ENCODE measurements at regions not wholly inside any gene's neighbourhood (a gene's known extent, or its start where the extent isn't known, plus 50 kb on each side); places are given as distances from the start of the nearest gene placed in this dataset.

GRCh38 chr10:69703766-69704630, 74.0 kb downstream of the FAM241B start:
- Histone ChIP-seq H3K9me3 (ENCODE audit: control insufficient read depth, low read length) (no peaks in the 10 kb centered on the region), H3K27me3 (ENCODE audit: control insufficient read depth, insufficient read depth, low read length) (no peaks in the 10 kb centered on the region), H3K4me3 (ENCODE audit: low read length) (no peak overlapping the region), H3K4me1 (ENCODE audit: control insufficient read depth, insufficient read depth, low read length) (no peaks in the 10 kb centered on the region), H3K36me3 (ENCODE audit: control insufficient read depth, insufficient read depth, low read length) (no peaks in the 10 kb centered on the region), H3K9ac (ENCODE audit: low read length) (no peak overlapping the region)

GRCh38 chr10:69709366-69709941, 79.4 kb downstream of the FAM241B start:
- Histone ChIP-seq H3K9me3 (ENCODE audit: control insufficient read depth, low read length) (no peaks in the 10 kb centered on the region), H3K9ac (ENCODE audit: low read length) (no peak overlapping the region), H3K4me1 (ENCODE audit: control insufficient read depth, insufficient read depth, low read length) (no peaks in the 10 kb centered on the region)

GRCh38 chr10:69710008-69710888, 80.2 kb downstream of the FAM241B start:
- H3K4me1 ChIP-seq (ENCODE audit: control insufficient read depth, insufficient read depth, low read length): no peaks in the 10 kb centered on the region
- no peak overlapping the region for H3K9ac ChIP-seq (ENCODE audit: low read length)
- H3K27me3 ChIP-seq (ENCODE audit: control insufficient read depth, insufficient read depth, low read length): no peaks in the 10 kb centered on the region
- H3K36me3 ChIP-seq (ENCODE audit: control insufficient read depth, insufficient read depth, low read length): no peaks in the 10 kb centered on the region
- H3K9me3 ChIP-seq (ENCODE audit: control insufficient read depth, low read length): no peaks in the 10 kb centered on the region
- no peak overlapping the region for H3K4me3 ChIP-seq (ENCODE audit: low read length)

More at GRCh38 chr10:69709366-69709941, 79.4 kb downstream of the FAM241B start:
- H3K36me3 ChIP-seq (ENCODE audit: control insufficient read depth, insufficient read depth, low read length): no peaks in the 10 kb centered on the region
- no peaks in the 10 kb centered on the region for H3K27me3 ChIP-seq (ENCODE audit: control insufficient read depth, insufficient read depth, low read length)
- no peak overlapping the region for H3K4me3 ChIP-seq (ENCODE audit: low read length)

- no peaks in the 10 kb centered on the region for H3K36me3 ChIP-seq (ENCODE audit: control insufficient read depth, insufficient read depth, low read length)
- no peaks in the 10 kb centered on the region for H3K9me3 ChIP-seq (ENCODE audit: control insufficient read depth, low read length)
- no peak overlapping the region for H3K9ac ChIP-seq (ENCODE audit: low read length)
- H3K4me3 ChIP-seq (ENCODE audit: low read length): no peak overlapping the region
- H3K27me3 ChIP-seq (ENCODE audit: control insufficient read depth, insufficient read depth, low read length): no peaks in the 10 kb centered on the region
- H3K4me1 ChIP-seq (ENCODE audit: control insufficient read depth, insufficient read depth, low read length): no peaks in the 10 kb centered on the region
Measured at GRCh38 chr10:69712342-69712741, 82.3 kb downstream of the FAM241B start.

- no peaks in the 10 kb centered on the region for H3K36me3 ChIP-seq (ENCODE audit: control insufficient read depth, insufficient read depth, low read length)
- H3K9me3 ChIP-seq (ENCODE audit: control insufficient read depth, low read length): no peaks in the 10 kb centered on the region
- no peak overlapping the region for H3K9ac ChIP-seq (ENCODE audit: low read length)
- no peak overlapping the region for H3K4me3 ChIP-seq (ENCODE audit: low read length)
- no peaks in the 10 kb centered on the region for H3K4me1 ChIP-seq (ENCODE audit: control insufficient read depth, insufficient read depth, low read length)
- H3K27me3 ChIP-seq (ENCODE audit: control insufficient read depth, insufficient read depth, low read length): no peaks in the 10 kb centered on the region
Measured at GRCh38 chr10:69714572-69714971, 84.5 kb downstream of the FAM241B start.

- H3K9ac ChIP-seq (ENCODE audit: low read length): no peak overlapping the region
- H3K4me3 ChIP-seq (ENCODE audit: low read length): no peak overlapping the region
- H3K9me3 ChIP-seq (ENCODE audit: control insufficient read depth, low read length): no peaks in the 10 kb centered on the region
- no peaks in the 10 kb centered on the region for H3K27me3 ChIP-seq (ENCODE audit: control insufficient read depth, insufficient read depth, low read length)
- no peaks in the 10 kb centered on the region for H3K36me3 ChIP-seq (ENCODE audit: control insufficient read depth, insufficient read depth, low read length)
- H3K4me1 ChIP-seq (ENCODE audit: control insufficient read depth, insufficient read depth, low read length): no peaks in the 10 kb centered on the region
Measured at GRCh38 chr10:69715156-69715898, 85.3 kb downstream of the FAM241B start.

GRCh38 chr10:69715899-69716606, 85.7 kb upstream of the COL13A1 start:
- Histone ChIP-seq H3K27me3 (ENCODE audit: control insufficient read depth, insufficient read depth, low read length) (no peaks in the 10 kb centered on the region), H3K36me3 (ENCODE audit: control insufficient read depth, insufficient read depth, low read length) (no peaks in the 10 kb centered on the region), H3K9me3 (ENCODE audit: control insufficient read depth, low read length) (no peaks in the 10 kb centered on the region), H3K4me1 (ENCODE audit: control insufficient read depth, insufficient read depth, low read length) (no peaks in the 10 kb centered on the region), H3K9ac (ENCODE audit: low read length) (no peak overlapping the region), H3K4me3 (ENCODE audit: low read length) (no peak overlapping the region)

GRCh38 chr10:69716711-69717560, 84.8 kb upstream of the COL13A1 start:
- no peak overlapping the region for H3K4me3 ChIP-seq (ENCODE audit: low read length)
- H3K36me3 ChIP-seq (ENCODE audit: control insufficient read depth, insufficient read depth, low read length): no peaks in the 10 kb centered on the region
- peaks cover 3% of the 10 kb centered on the region for H3K27me3 ChIP-seq (ENCODE audit: control insufficient read depth, insufficient read depth, low read length)
- H3K4me1 ChIP-seq (ENCODE audit: control insufficient read depth, insufficient read depth, low read length): no peaks in the 10 kb centered on the region
- H3K9me3 ChIP-seq (ENCODE audit: control insufficient read depth, low read length): no peaks in the 10 kb centered on the region
- no peak overlapping the region for H3K9ac ChIP-seq (ENCODE audit: low read length)

- Histone ChIP-seq H3K4me1 (ENCODE audit: control insufficient read depth, insufficient read depth, low read length) (no peaks in the 10 kb centered on the region), H3K4me3 (ENCODE audit: low read length) (no peak overlapping the region), H3K36me3 (ENCODE audit: control insufficient read depth, insufficient read depth, low read length) (no peaks in the 10 kb centered on the region), H3K9ac (ENCODE audit: low read length) (no peak overlapping the region), H3K9me3 (ENCODE audit: control insufficient read depth, low read length) (no peaks in the 10 kb centered on the region), H3K27me3 (ENCODE audit: control insufficient read depth, insufficient read depth, low read length) (peaks cover 3% of the 10 kb centered on the region)
Measured at GRCh38 chr10:69718951-69719350, 82.8 kb upstream of the COL13A1 start.

GRCh38 chr10:69721690-69722310, 79.9 kb upstream of the COL13A1 start:
- H3K9ac ChIP-seq (ENCODE audit: low read length): no peak overlapping the region

More at GRCh38 chr10:69721690-69722310, 79.9 kb upstream of the COL13A1 start:
- Histone ChIP-seq H3K27me3 (ENCODE audit: control insufficient read depth, insufficient read depth, low read length) (peaks cover 3% of the 10 kb centered on the region), H3K36me3 (ENCODE audit: control insufficient read depth, insufficient read depth, low read length) (no peaks in the 10 kb centered on the region), H3K4me1 (ENCODE audit: control insufficient read depth, insufficient read depth, low read length) (no peaks in the 10 kb centered on the region), H3K4me3 (ENCODE audit: low read length) (no peak overlapping the region), H3K9me3 (ENCODE audit: control insufficient read depth, low read length) (no peaks in the 10 kb centered on the region)

Data from mucosa of stomach (tissue), 1 donor.